Endothelial cell (in vitro differentiated cells): ENCODE measurements at regions not wholly inside any gene's neighbourhood (a gene's known extent, or its start where the extent isn't known, plus 50 kb on each side); places are given as distances from the start of the nearest gene placed in this dataset.

Source experiments
- DNase-seq: peaks from one replicate; pipeline ENCODE4 v3.0.0; 2021; ENCODE audit warnings: low spot score
- H3K27ac Mint-ChIP-seq: one replicate; pipeline ENCODE4 v1.8.0; 2021; ENCODE audit warnings: mixed read lengths, inconsistent platforms; ENCODE audit not compliant: unreplicated experiment
- H3K27me3 Mint-ChIP-seq: one replicate; pipeline ENCODE4 v1.8.0; 2021; ENCODE audit warnings: mild to moderate bottlenecking, moderate library complexity, mixed read lengths, inconsistent platforms; ENCODE audit not compliant: unreplicated experiment
- H3K36me3 Mint-ChIP-seq: one replicate; pipeline ENCODE4 v1.8.0; 2021; ENCODE audit warnings: mild to moderate bottlenecking, low read depth, mixed read lengths, inconsistent platforms; ENCODE audit not compliant: unreplicated experiment
- H3K4me1 Mint-ChIP-seq: one replicate; pipeline ENCODE4 v1.8.0; 2021; ENCODE audit warnings: mild to moderate bottlenecking, mixed read lengths, inconsistent platforms; ENCODE audit not compliant: unreplicated experiment
- H3K4me3 Mint-ChIP-seq: one replicate; pipeline ENCODE4 v1.8.0; 2021; ENCODE audit warnings: mild to moderate bottlenecking, mixed read lengths, inconsistent platforms; ENCODE audit not compliant: unreplicated experiment
- H3K9me3 Mint-ChIP-seq: one replicate; pipeline ENCODE4 v1.8.0; 2021; ENCODE audit warnings: mixed read lengths, inconsistent platforms; ENCODE audit not compliant: unreplicated experiment
- CTCF ChIP-seq: fragments of 200-600 bp; sonication (generic); IDR thresholded peaks from one replicate; pipeline ENCODE4 v1.5.0; 2021; ENCODE audit warnings: antibody characterized with exemption; ENCODE audit not compliant: unreplicated experiment

GRCh38 chr6:109299265-109299607 is 83.0 kb downstream of the CD164 start:
- no peaks in the 10 kb centered on the region for H3K9me3 Mint-ChIP-seq
- H3K4me3 Mint-ChIP-seq, result no peak overlapping the region

GRCh38 chr6:109298605-109299264 is 83.5 kb downstream of the CD164 start:
- no peak overlapping the region for H3K4me3 Mint-ChIP-seq
- DNase-seq, result no peak
- no peaks in the 10 kb centered on the region for H3K36me3 Mint-ChIP-seq
- H3K9me3 Mint-ChIP-seq, result no peaks in the 10 kb centered on the region
- H3K4me1 Mint-ChIP-seq, result peaks cover 53% of the 10 kb centered on the region
- H3K27me3 Mint-ChIP-seq, result peaks cover 2% of the 10 kb centered on the region
- no peak overlapping the region for H3K27ac Mint-ChIP-seq
- no peak for TF ChIP-seq CTCF

More at GRCh38 chr6:109299265-109299607, 83.0 kb downstream of the CD164 start:
- no peaks in the 10 kb centered on the region for H3K36me3 Mint-ChIP-seq
- H3K4me1 Mint-ChIP-seq, result peaks cover 55% of the 10 kb centered on the region
- peaks cover 2% of the 10 kb centered on the region for H3K27me3 Mint-ChIP-seq
- DNase-seq, result no peak
- no peak for TF ChIP-seq CTCF
- no peak overlapping the region for H3K27ac Mint-ChIP-seq

GRCh38 chr6:109297406-109298110 is 84.7 kb downstream of the CD164 start:
- DNase-seq, result no peak
- TF ChIP-seq CTCF, result no peak
- Mint-ChIP-seq H3K36me3 (no peaks in the 10 kb centered on the region), H3K4me1 (peaks cover 50% of the 10 kb centered on the region), H3K27me3 (peaks cover 2% of the 10 kb centered on the region), H3K9me3 (no peaks in the 10 kb centered on the region), H3K27ac (no peak overlapping the region), H3K4me3 (no peak overlapping the region)

GRCh38 chr6:109296971-109297372 is 85.3 kb downstream of the CD164 start:
- Mint-ChIP-seq H3K4me1 (peaks cover 54% of the 10 kb centered on the region), H3K27me3 (peaks cover 2% of the 10 kb centered on the region), H3K4me3 (no peak overlapping the region), H3K36me3 (no peaks in the 10 kb centered on the region), H3K27ac (no peak overlapping the region), H3K9me3 (no peaks in the 10 kb centered on the region)
- no peak for DNase-seq
- no peak for TF ChIP-seq CTCF

GRCh38 chr6:109296452-109296851 is 85.8 kb downstream of the CD164 start:
- Mint-ChIP-seq H3K4me3 (no peak overlapping the region), H3K4me1 (peaks cover 53% of the 10 kb centered on the region), H3K27ac (no peak overlapping the region), H3K27me3 (peaks cover 2% of the 10 kb centered on the region), H3K9me3 (no peaks in the 10 kb centered on the region), H3K36me3 (no peaks in the 10 kb centered on the region)
- TF ChIP-seq CTCF, result no peak
- no peak for DNase-seq
